HG03520 (cell line): ENCODE measurements at regions not wholly inside any gene's neighbourhood (a gene's known extent, or its start where the extent isn't known, plus 50 kb on each side); places are given as distances from the start of the nearest gene placed in this dataset.

ENCODE experiments used
- ATAC-seq: cut with Tn5 transposase; IDR thresholded peaks from one replicate; pipeline ENCODE4 v1.9.1; 2021; ENCODE audit warnings: mild to moderate bottlenecking, moderate library complexity; ENCODE audit not compliant: unreplicated experiment

GRCh38 chr2:12964904-12965539 is 248.3 kb downstream of the TRIB2 start:
- ATAC-seq, result no peak

GRCh38 chr2:12965540-12966269 is 249.0 kb downstream of the TRIB2 start:
- no peak for ATAC-seq

- no peak for ATAC-seq
These were observed 251.1 kb downstream of the TRIB2 start for GRCh38 chr2:12967804-12968203.

- ATAC-seq, result no peak
These were observed 251.7 kb downstream of the TRIB2 start for GRCh38 chr2:12968399-12968798.

GRCh38 chr2:12970861-12971260 is 254.1 kb downstream of the TRIB2 start:
- ATAC-seq, result no peak

- no peak for ATAC-seq
These were observed 255.0 kb downstream of the TRIB2 start for GRCh38 chr2:12971581-12972365.

GRCh38 chr2:12978066-12978835 is 261.5 kb downstream of the TRIB2 start:
- no peak for ATAC-seq

- no peak for ATAC-seq
These were observed 262.3 kb downstream of the TRIB2 start for GRCh38 chr2:12979066-12979465.

GRCh38 chr2:12980817-12981216 is 264.1 kb downstream of the TRIB2 start:
- ATAC-seq, result no peak

GRCh38 chr2:12982149-12982584 is 265.4 kb downstream of the TRIB2 start:
- ATAC-seq, result no peak

- ATAC-seq, result no peak
These were observed 270.5 kb downstream of the TRIB2 start for GRCh38 chr2:12987246-12987645.

- ATAC-seq, result no peak
These were observed 271.5 kb downstream of the TRIB2 start for GRCh38 chr2:12988279-12988678.

- ATAC-seq, result no peak
These were observed 273.8 kb downstream of the TRIB2 start for GRCh38 chr2:12990523-12990922.

- no peak for ATAC-seq
These were observed 281.9 kb downstream of the TRIB2 start for GRCh38 chr2:12998685-12999084.

- no peak for ATAC-seq
These were observed 284.1 kb downstream of the TRIB2 start for GRCh38 chr2:13000664-13001363.

- ATAC-seq, result no peak
These were observed 284.7 kb downstream of the TRIB2 start for GRCh38 chr2:13001408-13001807.

GRCh38 chr2:13002536-13003331 is 286.0 kb downstream of the TRIB2 start:
- no peak for ATAC-seq

- no peak for ATAC-seq
These were observed 286.8 kb downstream of the TRIB2 start for GRCh38 chr2:13003500-13003899.

GRCh38 chr2:13005048-13005447 is 288.3 kb downstream of the TRIB2 start:
- ATAC-seq, result no peak
